Kidney capillary endothelial cell (primary cell): ENCODE measurements at regions not wholly inside any gene's neighbourhood (a gene's known extent, or its start where the extent isn't known, plus 50 kb on each side); places are given as distances from the start of the nearest gene placed in this dataset.

Experiments used
- DNase-seq: peaks from one replicate; pipeline ENCODE4 v3.0.0-alpha.2; 2018; ENCODE audit warnings: low spot score

- no peak for DNase-seq
These were observed 105.5 kb upstream of the RUNX3 start for GRCh38 chr1:25035523-25036116.

- no peak for DNase-seq
These were observed 104.9 kb upstream of the RUNX3 start for GRCh38 chr1:25034736-25035522.

- DNase-seq: no peak
These were observed 104.0 kb upstream of the RUNX3 start for GRCh38 chr1:25033828-25034705.

- no peak for DNase-seq
These were observed 103.2 kb upstream of the RUNX3 start for GRCh38 chr1:25033030-25033827.

- no peak for DNase-seq
These were observed 102.0 kb upstream of the RUNX3 start for GRCh38 chr1:25031966-25032667.

- DNase-seq: no peak
These were observed 101.5 kb upstream of the RUNX3 start for GRCh38 chr1:25031601-25031965.

- no peak for DNase-seq
These were observed 100.9 kb upstream of the RUNX3 start for GRCh38 chr1:25030674-25031589.

- DNase-seq: no peak
These were observed 99.9 kb upstream of the RUNX3 start for GRCh38 chr1:25030012-25030411.

GRCh38 chr1:25028907-25029599, 99.0 kb upstream of the RUNX3 start:
- DNase-seq: no peak

- no peak for DNase-seq
These were observed 98.5 kb upstream of the RUNX3 start for GRCh38 chr1:25028587-25028906.

GRCh38 chr1:25027822-25028586, 97.9 kb upstream of the RUNX3 start:
- no peak for DNase-seq

GRCh38 chr1:25026730-25027450, 96.8 kb upstream of the RUNX3 start:
- DNase-seq: no peak

GRCh38 chr1:25026304-25026703, 96.2 kb upstream of the RUNX3 start:
- DNase-seq: no peak

- no peak for DNase-seq
These were observed 94.7 kb upstream of the RUNX3 start for GRCh38 chr1:25024615-25025350.

GRCh38 chr1:25023826-25024225, 93.8 kb upstream of the RUNX3 start:
- DNase-seq: no peak

- no peak for DNase-seq
These were observed 93.1 kb upstream of the RUNX3 start for GRCh38 chr1:25023190-25023578.

GRCh38 chr1:25022361-25023189, 92.5 kb upstream of the RUNX3 start:
- peak; percentile 51 for DNase-seq
